Stimulated activated CD4-positive, alpha-beta T cell treated with anti-CD3 and anti-CD28 coated beads, Interleukin-12 subunit alpha, Interleukin-12 subunit beta, amount 100 ng/mL, for 4 hours (primary cell): ENCODE measurements at regions not wholly inside any gene's neighbourhood (a gene's known extent, or its start where the extent isn't known, plus 50 kb on each side); places are given as distances from the start of the nearest gene placed in this dataset.
"Not testable (repeated sequence)": the region's sequence is repeated elsewhere in the genome, so short reads cannot be mapped to it uniquely, and the experiment has no call there.

ENCODE experiments used
- DNase-seq: peaks from one replicate; pipeline ENCODE4 v3.0.0-alpha.2; 2020

- no peak for DNase-seq
These were observed 414.8 kb upstream of the SLC30A5 start for GRCh38 chr5:68679041-68679440.

DNA sequence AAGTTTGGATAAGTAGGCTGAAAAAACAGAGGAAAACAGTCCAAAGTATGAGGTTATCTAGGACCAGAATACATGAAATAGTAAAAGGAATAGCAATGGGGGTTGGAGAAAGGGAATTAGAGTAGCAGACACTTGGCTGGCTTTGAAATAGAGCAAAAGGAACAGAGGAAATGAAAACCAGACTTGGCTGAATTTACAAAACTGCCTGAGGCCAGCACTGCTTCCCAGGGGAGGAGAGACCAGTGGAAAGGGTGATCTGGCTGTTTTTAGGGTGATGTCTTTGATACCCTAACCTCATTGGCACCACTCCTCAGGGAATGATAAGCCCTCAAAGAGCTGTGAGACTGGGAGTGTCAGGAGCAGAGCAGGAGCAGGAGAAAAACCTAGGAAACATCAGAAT is 413.4 kb upstream of the SLC30A5 start:
- no peak for DNase-seq

DNA sequence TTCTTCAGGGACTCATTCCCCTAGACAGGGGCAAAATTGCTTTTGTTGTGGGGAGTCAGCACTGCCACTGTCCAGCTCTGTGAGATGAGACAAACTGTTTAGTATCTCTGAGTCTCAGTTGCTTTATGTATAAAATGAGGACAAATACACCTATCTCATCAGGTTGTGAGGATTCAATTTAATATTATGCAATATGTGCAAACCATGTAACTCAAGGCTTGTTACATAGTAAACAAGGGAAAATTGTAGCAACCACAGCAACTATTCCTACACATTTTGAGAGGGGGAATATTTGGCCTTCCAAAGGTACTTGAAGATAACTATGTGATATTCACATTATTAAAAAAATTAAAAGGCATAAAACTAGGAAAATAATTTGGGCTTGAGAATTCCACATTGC is 411.9 kb upstream of the SLC30A5 start:
- no peak for DNase-seq

- no peak for DNase-seq
These were observed 411.2 kb upstream of the SLC30A5 start for GRCh38 chr5:68682400-68683160.

DNA sequence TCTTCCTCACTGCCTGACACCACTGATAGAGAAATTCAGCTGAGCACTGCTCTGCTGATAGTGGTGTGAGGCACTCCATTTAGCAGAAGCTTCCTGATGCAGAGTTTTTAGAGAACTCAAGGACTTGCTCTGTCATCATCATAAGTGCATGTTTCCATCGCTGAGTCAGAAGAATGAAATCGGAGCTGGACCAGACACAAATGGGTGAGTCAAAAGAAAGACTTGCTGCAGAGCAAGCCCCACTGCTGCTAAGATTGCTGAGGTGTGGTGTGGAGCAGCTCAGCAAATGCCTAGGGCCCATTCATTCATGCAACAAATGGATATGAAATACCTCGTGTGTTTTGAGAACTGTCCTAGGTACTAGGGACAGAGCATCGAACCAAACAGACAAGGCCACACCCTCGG is 410.2 kb upstream of the SLC30A5 start:
- no peak for DNase-seq

- DNase-seq = no peak
These were observed 408.0 kb upstream of the SLC30A5 start for GRCh38 chr5:68685863-68686262.

- DNase-seq = no peak
These were observed 405.3 kb upstream of the SLC30A5 start for GRCh38 chr5:68688547-68688946.

- DNase-seq = no peak
These were observed 404.8 kb upstream of the SLC30A5 start for GRCh38 chr5:68689010-68689409.

- not testable (repeated sequence) for DNase-seq
These were observed 401.9 kb upstream of the SLC30A5 start for GRCh38 chr5:68691874-68692273.

DNA sequence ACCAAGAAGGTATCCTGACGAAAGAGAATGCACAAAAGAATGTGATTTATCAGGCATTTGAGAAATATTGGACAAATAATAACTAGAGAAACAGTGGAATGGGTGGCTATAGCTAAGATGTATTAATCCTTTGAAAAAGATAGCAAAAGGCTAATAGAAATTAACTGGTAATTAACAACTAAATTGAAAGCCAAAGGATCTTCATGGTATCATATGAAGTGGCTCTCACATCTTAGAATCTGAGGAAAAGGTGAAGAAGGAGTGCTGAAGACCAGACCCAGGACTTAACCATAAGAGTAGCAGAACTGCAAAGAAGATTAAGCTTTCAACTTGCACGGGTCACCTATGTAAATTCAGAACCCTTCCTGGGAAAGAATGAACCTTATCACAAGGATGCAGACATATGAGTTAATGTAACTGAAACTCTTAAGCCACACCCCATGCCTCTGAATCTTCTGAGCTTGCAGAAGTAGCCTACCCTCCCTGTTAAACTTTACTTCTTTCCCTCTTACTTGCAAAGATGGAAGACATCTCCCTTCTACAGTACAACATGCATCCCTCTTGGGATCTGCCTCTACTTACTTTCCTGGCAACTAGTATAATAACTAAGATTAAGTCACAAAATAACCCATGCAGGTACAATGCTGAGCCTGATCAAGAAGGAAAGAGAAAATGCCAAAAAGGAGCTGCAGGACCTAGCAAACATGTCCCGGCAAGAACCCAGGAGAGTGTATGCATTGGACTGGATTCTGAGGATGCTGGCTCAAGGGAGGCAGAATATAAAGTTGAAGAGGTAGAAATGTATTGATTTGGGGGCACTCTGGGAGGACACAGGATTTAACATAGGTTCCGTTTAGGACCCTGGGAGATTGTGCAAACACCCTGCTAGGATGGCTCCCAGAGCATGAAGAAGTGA is 395.5 kb upstream of the SLC30A5 start:
- DNase-seq = no peak

DNA sequence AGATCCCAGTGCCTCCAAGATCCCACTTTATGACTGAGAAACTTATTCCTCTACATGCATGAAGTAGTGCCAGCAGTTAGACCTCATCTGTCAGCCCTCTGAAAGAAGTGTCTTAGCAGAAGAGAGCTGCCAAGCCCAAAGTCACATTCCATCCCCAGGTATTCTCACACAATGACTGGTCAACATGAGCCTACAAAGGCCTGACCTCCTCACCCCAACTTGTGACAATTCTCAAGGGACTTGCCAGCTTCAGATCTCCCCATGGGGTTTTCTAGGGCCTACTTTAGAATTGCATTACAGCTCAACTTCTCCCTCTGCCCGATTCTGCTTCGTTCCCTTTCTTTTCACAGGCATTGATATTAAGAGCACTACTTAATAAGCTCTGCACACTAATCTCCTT is 393.8 kb upstream of the SLC30A5 start:
- DNase-seq = no peak

- no peak for DNase-seq
These were observed 386.2 kb upstream of the SLC30A5 start for GRCh38 chr5:68707575-68707974.

GRCh38 chr5:68708156-68708841 is 385.5 kb upstream of the SLC30A5 start:
- DNase-seq = no peak

DNA sequence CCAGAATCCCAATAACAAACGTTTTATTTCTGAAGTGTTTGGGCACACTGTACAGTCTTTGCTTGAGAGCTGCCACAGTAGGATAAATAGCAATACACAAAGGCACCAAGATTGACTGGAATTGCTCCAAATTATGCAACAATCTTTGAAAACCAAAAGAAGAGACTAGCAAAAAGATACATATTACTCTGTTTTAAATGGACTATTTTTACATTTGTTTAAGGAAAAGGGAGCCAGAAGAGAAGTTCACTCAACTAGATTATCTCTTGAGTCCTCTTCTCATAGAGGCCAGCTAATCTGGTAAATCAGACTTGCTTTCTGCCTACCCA is 385.0 kb upstream of the SLC30A5 start:
- DNase-seq = no peak

DNA sequence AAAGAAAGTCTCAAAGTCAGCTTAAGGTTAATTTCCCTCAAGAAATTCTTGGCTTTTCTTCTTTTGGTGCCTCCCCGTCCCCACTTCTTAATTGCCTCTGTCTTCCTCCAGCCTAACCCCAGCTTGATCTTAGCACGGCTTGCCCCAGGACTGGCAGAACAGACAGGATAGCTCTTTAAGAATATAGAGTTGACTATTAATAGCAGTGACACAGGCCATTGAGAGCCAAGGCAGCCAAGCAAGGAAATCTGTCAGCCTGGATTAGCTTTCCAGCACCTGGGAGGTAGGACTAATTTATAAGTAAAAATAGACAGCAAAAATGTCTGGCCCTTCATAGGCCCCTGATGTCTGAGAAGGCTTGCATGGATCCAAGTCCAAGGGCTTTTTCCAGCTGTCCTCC is 384.6 kb upstream of the SLC30A5 start:
- no peak for DNase-seq

GRCh38 chr5:68710514-68710913 is 383.3 kb upstream of the SLC30A5 start:
- no peak for DNase-seq

DNA sequence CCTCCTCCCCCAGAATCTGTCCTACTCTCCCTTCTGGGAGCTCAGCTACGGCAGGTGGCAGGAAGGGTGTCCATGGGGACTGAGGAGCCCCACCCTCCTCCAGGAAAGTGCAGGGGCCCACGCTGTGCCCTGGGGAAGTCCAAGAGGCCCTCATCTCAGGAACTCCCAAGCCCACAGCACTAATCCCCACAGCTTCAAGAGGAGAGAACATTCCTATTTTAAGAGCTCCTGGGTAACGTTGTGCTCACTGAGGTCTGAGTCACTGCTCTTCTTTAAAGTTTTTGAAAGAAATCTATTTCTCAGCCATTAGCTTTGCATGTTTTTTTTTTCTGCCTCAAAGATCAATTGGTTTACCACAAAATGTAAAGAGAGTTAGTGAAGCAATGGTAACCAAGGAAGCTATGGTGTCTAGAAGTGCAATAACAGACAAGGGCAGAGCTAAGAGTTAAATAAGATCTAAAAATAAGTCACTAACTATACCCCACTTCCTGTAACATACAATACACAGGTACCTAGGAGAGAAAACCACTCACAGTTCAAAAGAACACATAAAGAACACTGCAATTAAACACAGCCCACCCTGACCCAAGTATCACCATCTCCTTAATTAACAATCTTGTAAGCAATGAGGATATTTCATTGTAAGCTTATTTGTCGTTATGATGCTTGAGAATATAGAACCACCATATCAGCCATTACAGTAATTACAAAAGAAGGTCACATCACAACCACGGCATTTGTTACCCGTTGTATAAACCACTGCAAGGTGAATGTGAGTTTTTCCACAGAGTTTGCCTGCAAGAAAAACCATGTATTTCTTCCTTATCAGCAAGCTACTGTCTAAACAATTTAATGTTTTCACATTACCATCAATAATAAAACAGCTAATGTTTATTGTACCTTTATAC is 382.3 kb upstream of the SLC30A5 start:
- no peak for DNase-seq

DNA sequence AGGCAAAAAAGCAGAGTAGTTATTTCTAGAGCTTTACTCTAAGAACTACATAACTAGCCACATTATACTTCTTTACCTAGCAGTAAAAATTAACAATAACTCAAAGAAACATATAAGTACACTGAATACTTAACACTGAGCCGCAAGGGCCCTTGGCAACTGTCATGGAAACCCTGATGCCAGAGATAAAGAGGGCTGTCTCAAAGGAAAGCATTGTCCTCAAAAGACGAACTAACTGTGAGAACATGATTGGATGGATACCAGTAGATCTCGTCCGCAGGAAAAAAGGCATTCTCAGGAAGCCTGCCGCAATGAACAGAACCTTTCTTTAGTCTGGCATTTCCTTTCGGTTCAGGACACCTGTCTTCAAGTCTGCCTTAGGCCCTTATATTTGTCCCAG is 379.0 kb upstream of the SLC30A5 start:
- DNase-seq = no peak

GRCh38 chr5:68720884-68721610 is 372.8 kb upstream of the SLC30A5 start:
- no peak for DNase-seq

DNA sequence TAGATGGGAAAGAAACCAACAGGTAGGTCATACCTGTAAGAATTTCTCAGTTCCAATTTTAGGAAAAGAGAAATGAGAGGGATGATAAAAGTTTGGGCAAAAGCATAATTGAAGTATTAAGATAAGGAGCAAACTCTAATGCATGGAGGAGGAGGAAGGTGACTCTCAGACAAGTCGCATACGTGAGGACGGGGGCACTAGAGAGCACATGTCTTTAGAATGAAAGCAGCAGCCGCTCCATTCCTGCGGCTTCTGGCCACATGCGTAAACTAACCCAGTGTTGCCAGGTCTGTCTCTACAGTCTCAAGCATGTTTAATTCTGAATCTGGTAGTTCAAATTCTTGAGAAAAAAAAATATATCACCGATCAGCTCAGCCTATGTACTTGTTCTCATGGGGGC is 371.5 kb upstream of the SLC30A5 start:
- no peak for DNase-seq

DNA sequence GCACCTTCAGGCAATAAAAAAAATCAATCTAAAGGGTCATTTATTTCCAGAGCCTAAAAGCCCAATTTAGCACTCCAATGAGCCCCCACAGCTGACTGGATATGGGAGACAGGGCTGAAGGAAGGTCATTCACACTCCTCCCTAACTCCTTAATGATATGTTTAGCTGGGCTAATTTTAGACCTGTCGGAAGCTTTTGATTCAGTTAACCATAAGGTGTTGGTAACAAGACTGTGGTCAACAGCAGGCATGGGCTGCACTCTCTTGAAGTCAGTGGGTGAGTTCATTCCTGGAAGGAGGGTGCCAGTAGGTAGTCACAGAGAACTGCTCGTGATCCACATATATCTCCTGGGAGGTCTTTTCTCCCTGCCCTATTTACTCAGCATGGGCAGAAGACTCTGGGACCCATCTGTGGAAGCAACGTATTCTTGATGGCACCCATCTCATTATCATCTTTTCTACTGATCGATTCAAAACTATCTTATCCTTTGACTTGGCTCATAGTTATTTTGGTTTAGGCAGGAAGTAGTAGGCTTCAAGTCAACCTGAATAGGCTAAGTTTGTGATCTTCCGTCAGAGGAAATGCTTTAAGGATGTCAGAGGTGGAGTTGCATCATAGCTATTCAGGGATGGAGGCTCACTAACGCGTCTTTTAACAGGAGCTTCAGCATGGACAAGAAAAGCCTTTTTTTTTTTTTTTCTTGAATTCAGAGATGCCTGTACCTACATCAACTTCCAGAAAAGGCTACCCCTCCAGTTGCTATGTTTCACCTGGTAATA is 367.7 kb upstream of the SLC30A5 start:
- no peak for DNase-seq
